ENCODE measurements at regions not wholly inside any gene's neighbourhood (a gene's known extent, or its start where the extent isn't known, plus 50 kb on each side); places are given as distances from the start of the nearest gene placed in this dataset.

GRCh38 chr4:1530356-1530755 is 124.1 kb upstream of the NKX1-1 start:
- TF ChIP-seq, protein P1, sequence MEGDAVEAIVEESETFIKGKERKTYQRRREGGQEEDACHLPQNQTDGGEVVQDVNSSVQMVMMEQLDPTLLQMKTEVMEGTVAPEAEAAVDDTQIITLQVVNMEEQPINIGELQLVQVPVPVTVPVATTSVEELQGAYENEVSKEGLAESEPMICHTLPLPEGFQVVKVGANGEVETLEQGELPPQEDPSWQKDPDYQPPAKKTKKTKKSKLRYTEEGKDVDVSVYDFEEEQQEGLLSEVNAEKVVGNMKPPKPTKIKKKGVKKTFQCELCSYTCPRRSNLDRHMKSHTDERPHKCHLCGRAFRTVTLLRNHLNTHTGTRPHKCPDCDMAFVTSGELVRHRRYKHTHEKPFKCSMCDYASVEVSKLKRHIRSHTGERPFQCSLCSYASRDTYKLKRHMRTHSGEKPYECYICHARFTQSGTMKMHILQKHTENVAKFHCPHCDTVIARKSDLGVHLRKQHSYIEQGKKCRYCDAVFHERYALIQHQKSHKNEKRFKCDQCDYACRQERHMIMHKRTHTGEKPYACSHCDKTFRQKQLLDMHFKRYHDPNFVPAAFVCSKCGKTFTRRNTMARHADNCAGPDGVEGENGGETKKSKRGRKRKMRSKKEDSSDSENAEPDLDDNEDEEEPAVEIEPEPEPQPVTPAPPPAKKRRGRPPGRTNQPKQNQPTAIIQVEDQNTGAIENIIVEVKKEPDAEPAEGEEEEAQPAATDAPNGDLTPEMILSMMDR (IDR thresholded peaks at IDR 0.05) = no peak
- TF ChIP-seq POLR2A (IDR thresholded peaks at IDR 0.05) = no peak
